ENCODE measurements at regions not wholly inside any gene's neighbourhood (a gene's known extent, or its start where the extent isn't known, plus 50 kb on each side); places are given as distances from the start of the nearest gene placed in this dataset.

GRCh38 chr6:1257778-1258177 lies 54.1 kb upstream of the FOXQ1 start:
- DNase-seq = no peak

DNA sequence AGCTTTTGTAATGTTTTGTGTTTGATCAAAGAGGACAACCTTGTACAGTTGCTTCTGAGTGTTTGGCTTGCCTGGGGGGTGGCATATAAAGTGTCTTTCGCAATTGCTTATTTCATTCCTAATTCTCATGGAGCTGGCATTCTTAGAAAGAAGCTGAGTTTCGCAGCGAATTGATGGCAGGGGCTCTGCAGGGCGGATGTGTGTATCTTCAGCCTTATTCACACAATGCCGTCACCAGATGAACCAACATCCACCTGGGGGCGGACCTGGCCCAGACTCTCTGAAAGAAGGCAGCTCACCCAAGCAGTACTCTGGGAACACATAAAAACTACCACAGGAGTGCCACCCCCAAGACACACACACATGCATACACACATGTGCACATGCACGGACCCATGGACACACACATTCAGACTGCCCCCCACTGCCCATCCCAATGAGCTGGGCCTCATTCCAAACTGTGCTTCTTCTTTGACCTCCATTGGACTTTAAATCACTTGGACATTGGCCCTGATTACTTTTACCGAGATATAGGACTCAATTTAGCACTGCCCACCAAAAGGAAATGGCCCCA lies 55.4 kb upstream of the FOXQ1 start:
- DNase-seq = no peak

DNA sequence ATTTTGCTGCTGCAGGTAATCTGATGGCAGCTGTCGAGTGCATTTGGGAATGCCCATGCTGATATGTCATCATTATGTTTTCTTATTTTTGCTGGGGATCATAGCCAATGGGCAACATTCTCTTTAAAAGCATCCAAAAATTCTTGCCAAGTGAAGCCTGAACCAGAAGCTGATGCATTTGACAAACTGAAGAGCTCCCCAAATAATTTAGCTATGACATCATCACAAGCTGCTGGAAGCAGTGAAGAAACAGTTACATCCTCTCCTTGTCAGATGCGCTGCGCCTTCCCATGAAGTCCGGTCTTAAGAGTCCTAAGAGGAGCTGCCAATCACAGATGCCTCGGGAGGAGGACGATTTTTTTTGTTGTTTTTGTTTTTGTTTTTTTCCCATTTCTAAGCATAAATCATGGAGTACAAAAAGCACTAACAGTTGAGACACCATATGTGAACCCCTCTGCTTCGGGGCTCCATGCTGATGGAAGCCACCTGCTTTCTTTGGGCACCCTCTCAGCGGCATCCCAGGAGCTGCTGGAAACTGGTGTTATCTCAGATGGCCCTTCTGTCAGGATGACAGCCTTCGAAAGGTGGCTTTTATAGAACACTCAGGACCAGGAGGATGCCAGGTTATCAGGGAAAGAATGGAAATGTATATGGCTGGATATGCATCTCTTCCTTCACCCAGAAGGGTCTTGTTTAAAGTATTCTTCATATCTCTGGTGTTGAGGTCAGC lies 56.1 kb upstream of the FOXQ1 start:
- no peak for DNase-seq

GRCh38 chr6:1254326-1254725 lies 57.6 kb upstream of the FOXQ1 start:
- no peak for DNase-seq

DNA sequence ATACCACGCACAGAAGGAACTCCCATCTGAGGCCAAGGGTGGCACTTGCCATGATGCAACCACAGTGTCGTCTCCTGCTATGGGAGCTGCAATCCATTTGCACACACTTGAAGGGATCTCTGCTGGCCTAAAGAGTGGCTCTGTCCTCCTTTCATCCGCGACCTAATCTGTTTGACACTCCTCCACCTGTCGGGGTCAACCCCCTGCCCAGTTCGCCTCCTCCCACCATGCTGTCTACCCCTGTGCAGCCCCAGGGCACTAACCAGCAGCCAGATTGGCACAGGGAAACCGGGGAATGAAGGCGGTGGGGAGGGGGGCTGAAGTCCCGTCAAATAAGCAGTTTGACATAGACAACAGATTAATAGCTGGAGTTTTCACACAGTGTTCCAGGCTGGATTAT lies 58.1 kb upstream of the FOXQ1 start:
- DNase-seq = no peak

- no peak for DNase-seq
Measured at GRCh38 chr6:1251198-1252155, 60.4 kb upstream of the FOXQ1 start.

DNA sequence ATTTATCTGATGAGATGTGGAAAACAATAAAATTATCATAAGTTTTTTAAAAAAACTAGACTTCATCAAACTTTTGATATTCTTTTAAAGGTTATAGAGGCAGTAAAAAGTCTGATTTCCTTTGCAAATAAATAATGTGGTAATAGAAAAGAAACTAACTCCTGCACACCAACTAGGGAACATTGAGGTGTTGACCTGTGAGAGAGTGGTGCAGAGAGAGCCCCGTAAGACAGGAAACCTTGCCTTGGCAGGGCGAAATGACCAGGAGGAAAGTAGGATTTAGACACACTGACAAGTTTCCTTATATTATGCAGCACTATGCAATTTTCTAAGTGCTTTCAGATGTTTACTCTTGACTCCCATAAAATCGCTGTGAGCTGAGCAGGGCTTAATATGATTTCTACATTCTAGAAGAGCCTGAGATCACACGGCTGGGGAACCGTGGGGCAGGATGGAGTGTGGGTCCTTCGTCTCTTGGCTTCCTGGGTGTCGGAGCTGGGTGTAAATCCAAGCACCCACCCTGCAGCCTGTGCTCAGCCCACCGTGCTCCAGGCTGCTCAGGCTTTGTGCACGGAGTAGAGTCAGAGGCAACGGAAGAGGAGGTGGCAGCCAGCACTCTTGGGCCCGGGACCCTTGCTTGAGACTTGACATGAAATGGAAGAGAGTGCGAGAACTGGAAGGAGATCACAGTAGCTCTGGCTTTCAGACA lies 61.3 kb upstream of the FOXQ1 start:
- DNase-seq = no peak

DNA sequence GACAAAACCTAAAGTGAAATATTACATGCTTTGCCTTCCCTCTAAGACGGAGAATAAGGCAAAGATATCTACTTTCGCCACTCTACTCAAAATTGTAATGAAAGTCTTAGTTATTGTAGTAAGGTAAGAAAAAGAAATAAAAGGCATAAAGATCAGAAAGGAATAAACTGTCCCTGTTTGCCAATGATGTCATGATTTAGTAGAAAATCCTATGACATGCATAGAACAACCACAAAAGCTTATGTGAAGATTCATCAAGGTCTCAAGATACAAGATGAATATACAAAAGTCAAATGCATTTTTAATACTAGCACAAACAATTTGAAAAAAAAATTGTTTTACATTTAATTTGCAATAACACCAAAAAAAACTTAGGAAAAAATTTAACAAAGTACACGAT lies 64.0 kb upstream of the FOXQ1 start:
- DNase-seq = no peak

DNA sequence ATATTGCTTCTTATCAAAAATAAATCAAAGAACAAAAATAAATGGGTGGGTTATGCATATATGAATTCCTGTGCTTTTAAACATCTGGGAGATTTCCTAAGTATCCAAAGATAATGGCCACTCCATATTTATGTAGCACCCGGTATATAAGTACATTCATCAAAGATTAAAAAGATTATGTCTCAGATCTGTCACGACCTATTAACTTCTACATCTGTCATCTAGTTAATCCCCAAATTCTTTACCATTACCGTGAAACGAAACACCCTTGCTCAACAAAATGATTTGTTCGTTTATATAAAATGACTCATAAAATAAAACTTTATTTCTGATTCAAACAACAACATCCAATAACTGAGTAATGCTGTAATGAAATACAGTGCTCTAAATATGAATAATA lies 64.8 kb upstream of the FOXQ1 start:
- DNase-seq = no peak

DNA sequence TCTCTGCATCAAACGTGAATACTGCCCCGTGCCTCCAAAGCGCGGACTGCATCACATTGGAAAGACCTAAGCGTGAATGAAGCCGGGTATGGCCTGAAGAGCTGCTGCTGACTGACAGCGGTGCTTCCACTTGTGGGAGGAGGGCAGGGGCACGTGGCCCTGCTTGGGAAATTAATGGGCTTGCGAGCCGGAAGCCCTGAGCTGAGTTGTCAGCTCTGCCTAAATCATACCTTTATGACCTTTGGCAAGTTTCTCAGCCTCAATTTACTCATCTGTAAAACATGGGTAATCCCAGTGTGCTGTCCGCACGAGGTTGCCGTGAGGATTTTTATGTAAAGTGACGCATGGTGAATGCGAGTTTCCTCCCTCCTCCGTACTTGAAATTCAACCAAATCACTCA lies 67.0 kb upstream of the FOXQ1 start:
- no peak for DNase-seq

GRCh38 chr6:1244278-1244677 lies 67.6 kb upstream of the FOXQ1 start:
- DNase-seq = no peak

- no peak for DNase-seq
Measured at GRCh38 chr6:1242446-1242845, 69.5 kb upstream of the FOXQ1 start.

- no peak for DNase-seq
Measured at GRCh38 chr6:1242021-1242420, 69.9 kb upstream of the FOXQ1 start.

DNA sequence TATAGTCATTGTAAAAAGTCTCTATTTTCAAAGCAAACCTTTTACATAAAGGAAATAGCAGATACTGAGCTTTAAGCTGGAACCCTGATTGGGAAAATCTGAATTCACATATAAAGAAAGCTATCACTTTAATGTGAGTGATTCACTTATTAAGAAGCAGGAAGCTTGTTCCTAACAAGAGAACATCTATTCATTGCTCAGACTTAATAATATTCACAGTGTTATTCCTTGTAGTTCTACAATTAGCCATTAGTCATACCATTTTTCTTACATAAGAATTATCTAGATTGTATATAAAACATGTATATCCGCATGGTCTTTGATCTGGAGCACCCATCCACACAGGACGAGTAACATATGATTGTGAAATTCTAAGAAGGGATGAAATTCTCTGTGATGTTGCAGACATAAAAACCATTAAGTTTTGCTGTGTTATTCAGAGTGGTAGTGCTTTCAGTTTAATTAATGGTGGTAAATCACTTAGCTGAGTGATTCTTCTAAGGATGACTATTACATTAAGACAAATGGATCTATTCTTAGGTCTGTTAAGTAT lies 71.1 kb upstream of the FOXQ1 start:
- no peak for DNase-seq

DNA sequence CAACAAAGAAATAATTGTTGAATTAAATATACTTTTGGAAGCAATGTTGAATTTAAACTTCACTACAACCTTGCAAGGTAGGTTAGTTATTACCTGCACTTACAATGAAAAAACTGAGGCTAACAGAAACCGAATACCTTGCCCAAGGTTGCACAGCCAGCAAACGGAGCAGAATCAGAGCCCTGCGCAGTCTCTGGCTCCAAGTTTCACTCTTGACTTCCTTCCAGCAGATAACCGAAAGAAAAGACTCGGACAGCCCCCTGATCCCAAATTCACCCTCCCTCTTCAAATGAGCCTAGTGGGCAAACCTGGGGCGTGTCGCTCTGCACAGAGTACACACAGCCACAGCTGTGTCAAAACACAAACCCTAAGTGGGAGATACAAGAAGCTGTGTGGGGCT lies 72.1 kb upstream of the FOXQ1 start:
- DNase-seq = no peak

- DNase-seq = no peak
Measured at GRCh38 chr6:1238040-1238439, 73.9 kb upstream of the FOXQ1 start.

- DNase-seq = no peak
Measured at GRCh38 chr6:1237636-1238035, 74.3 kb upstream of the FOXQ1 start.

- no peak for DNase-seq
Measured at GRCh38 chr6:1235825-1236224, 76.1 kb upstream of the FOXQ1 start.

DNA sequence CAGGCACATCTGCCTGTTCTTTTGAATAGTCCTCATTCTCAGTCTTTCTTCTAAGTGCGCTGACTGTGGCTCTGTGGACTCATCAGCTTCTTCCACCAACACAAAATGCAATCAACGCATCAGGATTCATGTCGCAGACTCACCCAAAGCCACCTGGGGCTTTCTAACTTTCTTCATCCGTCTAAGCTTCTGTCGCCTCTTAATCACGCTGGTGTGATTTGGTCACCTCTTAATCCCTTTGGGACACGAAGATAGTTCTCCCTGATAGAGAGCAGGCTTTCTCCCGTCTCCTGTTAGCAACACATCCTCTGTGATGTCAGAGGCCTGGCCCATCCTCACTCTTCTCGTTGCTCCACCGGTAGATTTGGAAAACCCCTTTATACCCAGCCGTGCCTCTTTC lies 78.0 kb upstream of the FOXQ1 start:
- no peak for DNase-seq

DNA sequence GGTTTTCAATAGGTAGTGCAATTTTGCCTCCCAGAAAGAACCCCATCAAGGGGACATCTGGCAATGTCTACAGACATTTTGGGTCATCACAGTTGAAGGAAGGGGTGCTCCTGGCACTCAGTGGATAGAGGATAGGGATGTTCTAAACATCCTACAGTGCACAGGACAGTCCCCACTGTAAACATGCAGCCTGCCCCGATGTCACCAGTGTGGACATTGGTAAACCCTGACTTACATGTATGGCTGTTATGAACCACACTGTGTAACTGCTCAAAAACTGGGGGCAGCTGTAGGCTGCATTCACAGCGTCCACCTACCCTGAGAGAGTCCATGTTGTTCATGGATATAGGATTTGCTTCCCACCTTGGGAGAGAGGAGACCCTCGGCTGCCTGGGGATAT lies 79.3 kb upstream of the FOXQ1 start:
- DNase-seq = no peak

GRCh38 chr6:1231941-1232340 lies 80.0 kb upstream of the FOXQ1 start:
- DNase-seq = no peak

GRCh38 chr6:1230689-1231605 lies 81.0 kb upstream of the FOXQ1 start:
- DNase-seq = no peak
